Naive B cell (primary cell): ENCODE measurements at regions not wholly inside any gene's neighbourhood (a gene's known extent, or its start where the extent isn't known, plus 50 kb on each side); places are given as distances from the start of the nearest gene placed in this dataset.
"Not testable (repeated sequence)": the region's sequence is repeated elsewhere in the genome, so short reads cannot be mapped to it uniquely, and the experiment has no call there.

Experiments used
- ATAC-seq, 2 donors: fragments of 150-1000 bp; cut with Tn5 transposase; 2 replicates each; pipeline ENCODE4 v1.10.0; 2021; ENCODE audit warnings: low read depth in 2 of 2, mild to moderate bottlenecking in 2 of 2, moderate library complexity in 2 of 2
- DNase-seq: peaks from one replicate; pipeline ENCODE4 v3.0.0; 2022
- H3K27ac Mint-ChIP-seq, 6 donors: one replicate each; pipeline ENCODE4 v1.8.0; 2020 to 2022; ENCODE audit warnings: mild to moderate bottlenecking in 6 of 6, mixed read lengths in 6 of 6, moderate library complexity in 5 of 6, inconsistent platforms in 2 of 6
- H3K27me3 Mint-ChIP-seq, 3 donors: one replicate each; pipeline ENCODE4 v1.8.0; 2021 to 2022; ENCODE audit warnings: mixed read lengths in 3 of 3, mild to moderate bottlenecking in 1 of 3
- H3K36me3 Mint-ChIP-seq, 2 donors: one replicate each; pipeline ENCODE4 v1.8.0; 2020 to 2022; ENCODE audit warnings: mixed read lengths in 2 of 2, inconsistent platforms in 1 of 2, mild to moderate bottlenecking in 1 of 2
- H3K4me1 Mint-ChIP-seq, 3 donors: one replicate each; pipeline ENCODE4 v1.8.0; 2020 to 2022; ENCODE audit warnings: mixed read lengths in 3 of 3, inconsistent platforms in 1 of 3, mild to moderate bottlenecking in 1 of 3, moderate library complexity in 1 of 3
- H3K4me3 Mint-ChIP-seq, 8 donors: one replicate each; pipeline ENCODE4 v1.8.0; 2020 to 2022; ENCODE audit warnings: mild to moderate bottlenecking in 8 of 8, mixed read lengths in 8 of 8, moderate library complexity in 8 of 8, inconsistent platforms in 2 of 8
- H3K9me3 Mint-ChIP-seq, 7 donors: one replicate each; pipeline ENCODE4 v1.8.0; 2020 to 2022; ENCODE audit warnings: mixed read lengths in 7 of 7, mild to moderate bottlenecking in 5 of 7, inconsistent platforms in 2 of 7, moderate library complexity in 1 of 7

DNA sequence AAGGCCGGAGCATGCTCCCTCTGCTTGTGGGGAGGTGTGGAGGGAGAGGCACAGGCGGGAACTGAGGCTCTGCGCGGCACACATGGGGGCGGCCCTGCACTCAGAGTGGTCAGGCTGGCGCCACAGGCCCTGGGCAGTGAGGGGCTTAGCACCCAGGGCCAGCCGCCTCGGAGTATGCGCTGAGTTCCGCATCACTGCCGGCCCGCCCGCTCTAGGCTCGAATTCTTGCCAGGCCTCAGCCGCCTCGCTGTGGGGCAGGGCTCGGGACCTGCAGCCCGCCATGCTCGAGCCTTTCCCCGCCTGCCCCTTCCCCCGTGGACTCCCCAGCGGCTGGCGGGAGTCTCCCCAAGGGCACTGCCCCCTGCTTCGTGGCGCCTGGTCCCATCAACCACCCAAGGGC, 905.9 kb downstream of the SPATA31A6 start:
- H3K9me3 Mint-ChIP-seq, H3K4me3 Mint-ChIP-seq, H3K27ac Mint-ChIP-seq, H3K4me1 Mint-ChIP-seq, H3K27me3 Mint-ChIP-seq, H3K36me3 Mint-ChIP-seq, ATAC-seq, DNase-seq: not testable (repeated sequence)

DNA sequence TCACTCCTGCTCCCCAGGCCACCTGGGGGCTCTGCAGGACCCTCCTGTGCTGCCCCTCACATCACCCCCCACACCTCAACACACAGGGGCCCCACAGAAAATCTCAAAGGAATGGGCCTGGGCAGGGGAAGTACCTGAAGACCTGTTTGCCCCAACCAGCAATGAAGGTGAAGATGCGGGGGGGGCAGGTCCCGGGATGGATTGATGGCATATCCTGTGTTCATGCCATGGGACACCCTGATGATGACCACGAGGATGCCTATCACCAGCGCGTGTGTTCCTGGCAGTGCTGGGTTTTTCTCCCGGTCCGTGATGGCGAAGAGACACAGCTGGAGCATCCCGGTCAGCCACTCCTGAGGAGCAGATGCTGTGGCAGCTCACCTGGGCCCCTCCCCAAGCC, 926.9 kb downstream of the SPATA31A6 start:
- H3K9me3 Mint-ChIP-seq, H3K27me3 Mint-ChIP-seq, H3K36me3 Mint-ChIP-seq, ATAC-seq, H3K27ac Mint-ChIP-seq, H3K4me3 Mint-ChIP-seq, H3K4me1 Mint-ChIP-seq, DNase-seq: not testable (repeated sequence)

DNA sequence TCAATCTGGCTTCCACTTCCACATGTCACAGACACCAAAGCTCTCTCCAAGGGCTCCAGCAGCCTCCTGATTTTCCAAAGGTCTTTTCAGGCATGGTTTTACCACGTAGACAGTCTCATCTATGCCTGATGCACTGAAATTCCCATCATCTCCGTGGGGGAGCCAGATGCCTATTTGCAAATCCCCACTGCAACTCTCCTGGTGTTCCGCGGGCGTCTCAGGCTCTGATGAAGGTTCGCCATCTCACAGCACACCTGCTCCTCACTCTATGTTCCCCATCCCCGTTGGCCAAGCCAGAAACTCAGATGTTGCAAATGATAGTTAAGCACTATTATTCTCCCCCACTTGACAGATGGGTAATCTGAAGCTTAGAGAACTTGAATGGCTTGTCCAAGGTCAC, 929.4 kb downstream of the SPATA31A6 start:
- not testable (repeated sequence) for DNase-seq, H3K4me1 Mint-ChIP-seq, H3K27me3 Mint-ChIP-seq, ATAC-seq, H3K27ac Mint-ChIP-seq, H3K36me3 Mint-ChIP-seq, H3K4me3 Mint-ChIP-seq, H3K9me3 Mint-ChIP-seq

GRCh38 chr9:43115813-43116229, 932.4 kb downstream of the SPATA31A6 start:
- not testable (repeated sequence) for DNase-seq, H3K4me1 Mint-ChIP-seq, H3K27ac Mint-ChIP-seq, H3K9me3 Mint-ChIP-seq, H3K27me3 Mint-ChIP-seq, H3K36me3 Mint-ChIP-seq, ATAC-seq, H3K4me3 Mint-ChIP-seq

GRCh38 chr9:43118088-43118865, 934.8 kb downstream of the SPATA31A6 start:
- not testable (repeated sequence) for H3K4me3 Mint-ChIP-seq, H3K36me3 Mint-ChIP-seq, DNase-seq, H3K27ac Mint-ChIP-seq, H3K27me3 Mint-ChIP-seq, H3K9me3 Mint-ChIP-seq, ATAC-seq, H3K4me1 Mint-ChIP-seq

GRCh38 chr9:43119565-43119964, 936.1 kb downstream of the SPATA31A6 start:
- ATAC-seq, H3K9me3 Mint-ChIP-seq, H3K4me1 Mint-ChIP-seq, DNase-seq, H3K27me3 Mint-ChIP-seq, H3K4me3 Mint-ChIP-seq, H3K36me3 Mint-ChIP-seq, H3K27ac Mint-ChIP-seq: not testable (repeated sequence)

DNA sequence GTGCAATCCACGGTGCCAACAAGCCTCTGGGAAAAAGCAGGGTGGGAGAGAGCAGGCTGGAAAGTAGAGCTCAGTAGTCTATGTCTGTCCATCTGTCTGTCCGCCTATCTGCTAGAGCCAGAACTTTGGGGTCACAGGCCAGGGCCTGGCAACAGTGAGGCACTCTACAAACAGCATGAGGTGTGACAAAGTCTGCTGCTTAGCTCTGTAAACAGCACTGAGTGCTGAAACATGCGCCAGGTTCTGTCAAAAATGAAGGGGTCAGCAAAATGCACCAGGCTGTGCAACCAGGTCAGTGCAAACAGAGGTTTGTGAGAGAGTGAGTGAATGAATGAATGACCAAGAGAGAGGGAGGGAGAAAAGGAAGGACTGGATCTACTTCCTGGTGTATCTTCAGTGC, 936.5 kb downstream of the SPATA31A6 start:
- not testable (repeated sequence) for H3K4me3 Mint-ChIP-seq, H3K9me3 Mint-ChIP-seq, ATAC-seq, H3K4me1 Mint-ChIP-seq, H3K27me3 Mint-ChIP-seq, H3K36me3 Mint-ChIP-seq, DNase-seq, H3K27ac Mint-ChIP-seq

- H3K27me3 Mint-ChIP-seq, ATAC-seq, H3K9me3 Mint-ChIP-seq, H3K27ac Mint-ChIP-seq, H3K4me3 Mint-ChIP-seq, H3K4me1 Mint-ChIP-seq, H3K36me3 Mint-ChIP-seq, DNase-seq: not testable (repeated sequence)
Observed at GRCh38 chr9:43125894-43126293, 942.4 kb downstream of the SPATA31A6 start.

GRCh38 chr9:43127026-43127775, 943.7 kb downstream of the SPATA31A6 start:
- not testable (repeated sequence) for ATAC-seq, H3K9me3 Mint-ChIP-seq, H3K4me1 Mint-ChIP-seq, H3K36me3 Mint-ChIP-seq, DNase-seq, H3K27me3 Mint-ChIP-seq
- Mint-ChIP-seq H3K4me3 (peak overlapping the region in 1 of 8 donors; percentile 49), H3K27ac (peak overlapping the region in 2 of 6 donors; percentile 15 to 68)

DNA sequence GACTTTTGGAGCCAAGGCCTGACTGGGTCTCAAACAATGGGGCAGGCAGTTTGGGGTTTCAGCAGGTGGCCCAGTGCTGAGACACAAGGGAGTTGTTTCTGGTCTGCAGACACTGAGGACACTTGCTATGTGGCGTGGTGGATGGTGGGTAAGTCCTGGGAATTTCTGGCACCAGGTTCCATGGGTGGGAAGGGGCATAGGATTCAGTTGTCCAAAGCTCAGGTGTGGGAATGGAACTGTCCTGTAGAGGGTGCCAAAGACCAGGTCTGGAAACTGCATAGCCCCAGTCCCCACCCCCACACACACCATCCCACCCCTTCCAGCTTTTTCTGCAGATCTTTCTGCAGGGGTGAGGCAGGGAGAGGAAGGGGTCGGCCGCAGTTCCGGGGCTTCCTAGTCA, 944.5 kb downstream of the SPATA31A6 start:
- not testable (repeated sequence) for DNase-seq, H3K4me3 Mint-ChIP-seq, ATAC-seq, H3K27ac Mint-ChIP-seq, H3K9me3 Mint-ChIP-seq, H3K4me1 Mint-ChIP-seq, H3K27me3 Mint-ChIP-seq, H3K36me3 Mint-ChIP-seq

DNA sequence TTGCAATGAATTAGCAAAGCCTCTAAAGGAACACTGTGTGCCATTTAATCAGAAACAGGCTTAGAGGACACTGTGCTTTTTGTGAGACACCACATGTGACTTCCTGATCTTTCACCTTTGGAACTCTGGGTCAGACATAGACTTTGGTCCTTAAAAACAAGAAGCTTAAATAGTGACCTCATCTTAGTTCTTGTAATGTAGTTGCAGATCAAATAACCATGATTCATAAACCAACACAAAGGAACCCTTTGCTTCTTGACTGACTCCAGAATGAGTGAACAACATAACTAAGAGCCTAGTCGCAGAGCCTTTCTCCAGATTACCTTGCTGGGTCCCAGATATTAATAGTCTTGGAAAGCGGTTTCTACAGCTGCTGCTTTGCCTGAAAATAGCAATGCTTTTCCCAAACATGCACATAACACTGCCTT, 947.3 kb downstream of the SPATA31A6 start:
- not testable (repeated sequence) for ATAC-seq, H3K9me3 Mint-ChIP-seq, H3K27me3 Mint-ChIP-seq, H3K27ac Mint-ChIP-seq, H3K36me3 Mint-ChIP-seq, H3K4me3 Mint-ChIP-seq, DNase-seq, H3K4me1 Mint-ChIP-seq

- ATAC-seq, DNase-seq, H3K27me3 Mint-ChIP-seq, H3K9me3 Mint-ChIP-seq, H3K36me3 Mint-ChIP-seq, H3K27ac Mint-ChIP-seq, H3K4me3 Mint-ChIP-seq, H3K4me1 Mint-ChIP-seq: not testable (repeated sequence)
Observed at GRCh38 chr9:43135440-43135839, 952.0 kb downstream of the SPATA31A6 start.

GRCh38 chr9:43138909-43139308, 955.5 kb downstream of the SPATA31A6 start:
- peak overlapping the region in 1 of 8 donors; percentile 22 for H3K4me3 Mint-ChIP-seq
- ATAC-seq, H3K9me3 Mint-ChIP-seq, H3K27me3 Mint-ChIP-seq, H3K36me3 Mint-ChIP-seq, H3K27ac Mint-ChIP-seq, H3K4me1 Mint-ChIP-seq, DNase-seq: not testable (repeated sequence)

DNA sequence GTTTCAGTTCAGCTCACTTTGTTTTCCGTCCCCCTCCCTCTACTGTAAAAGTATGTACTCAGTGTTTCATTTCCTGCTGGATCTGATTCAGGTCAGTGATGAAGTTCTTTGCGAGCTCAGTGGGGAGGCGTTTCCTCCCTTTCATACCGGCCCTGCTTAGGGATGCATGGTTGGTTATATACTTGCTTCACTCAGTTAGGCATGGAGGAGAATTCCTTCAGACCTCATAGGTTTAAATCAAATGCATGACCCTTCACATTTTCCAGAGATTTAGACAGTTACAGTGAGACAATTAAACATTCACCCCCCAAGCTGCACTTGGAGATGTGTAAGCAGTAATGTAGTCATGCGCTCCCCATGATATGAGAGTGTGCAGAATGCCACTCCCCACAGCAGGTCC, 955.9 kb downstream of the SPATA31A6 start:
- H3K4me3 Mint-ChIP-seq, ATAC-seq, H3K9me3 Mint-ChIP-seq, H3K27ac Mint-ChIP-seq, H3K27me3 Mint-ChIP-seq, H3K4me1 Mint-ChIP-seq, H3K36me3 Mint-ChIP-seq, DNase-seq: not testable (repeated sequence)
